K562 (cell line): ENCODE measurements at regions not wholly inside any gene's neighbourhood (a gene's known extent, or its start where the extent isn't known, plus 50 kb on each side); places are given as distances from the start of the nearest gene placed in this dataset.

ENCODE experiments used
- ATAC-seq: fragments of 200-7000 bp; cut with Tn5 transposase; 3 replicates; pipeline ENCODE4 v1.9.1; 2020; ENCODE audit warnings: moderate library complexity
- BruUV-seq: library from RNA; stranded (reverse); fragments of 400-500 nt; replicated peaks from 2 replicates; lab custom pipeline; 2021; lab: Mats Ljungman, UMichigan
- CTCF ChIA-PET: fragments of 300-600 bp; formaldehyde crosslinking; extraction: SDS; loops from one replicate; lab custom pipeline; 2021; ENCODE audit warnings: low intra/inter-chr PET ratio; lab: Yijun Ruan, JAX
- POLR2A ChIA-PET: fragments of 300-600, 350-650 bp; sonication (Branson Sonifier 250); formaldehyde crosslinking; extraction: SDS; loops from one replicate; lab custom pipeline; 2021; ENCODE audit warnings: antibody characterized with exemption, inconsistent platforms; lab: Yijun Ruan, JAX
- DNase-seq, 4 experiments: peaks; one replicate each; pipeline versions ENCODE4 v3.0.0 to v3.0.0-alpha.2; 2011 to 2018; ENCODE audit warnings: low spot score in 3 of 4, mixed read lengths in 3 of 4; ENCODE audit errors: extremely low read depth in 1 of 4
- FAIRE-seq: peaks from 2 replicates; lab custom pipeline; 2011; peaks lifted over from hg19 to GRCh38; lab: Jason Lieb, UNC
- H2AFZ ChIP-seq: 2 replicates; pipeline ENCODE4 v1.6.0; 2011; ENCODE audit warnings: low read depth, low read length, control low read depth, inconsistent platforms
- H3K27ac ChIP-seq: fragments of 200-600 bp; 3 replicates; pipeline ENCODE4 v1.8.0; 2011; ENCODE audit warnings: low read depth, mild to moderate bottlenecking, control low read depth, inconsistent platforms, low read length, moderate library complexity, mixed read lengths; ENCODE audit errors: extremely low read depth
- H3K27me3 ChIP-seq, 2 experiments: fragments of 300-600 bp in 1 of 2; 2 replicates in 1 of 2; 3 replicates in 1 of 2; pipeline versions ENCODE4 v1.6.0 to v1.8.0; 2011; ENCODE audit warnings: inconsistent platforms in 2 of 2, low read length in 2 of 2, mild to moderate bottlenecking in 1 of 2, mixed read lengths in 1 of 2, moderate library complexity in 1 of 2; ENCODE audit not compliant: control insufficient read depth in 2 of 2, insufficient read depth in 2 of 2
- H3K36me3 ChIP-seq: fragments of 300-600 bp; 3 replicates; pipeline ENCODE4 v1.8.0; 2011; ENCODE audit warnings: mild to moderate bottlenecking, low read length, inconsistent platforms; ENCODE audit not compliant: control insufficient read depth, insufficient read depth
- H3K4me1 ChIP-seq, 2 experiments: fragments of 200-600 bp in 1 of 2; replicated peaks in 1 of 2; 2 replicates in 1 of 2; 3 replicates in 1 of 2; pipeline versions ENCODE4 v1.5.1 to v1.8.0; 2011; ENCODE audit warnings: inconsistent platforms in 2 of 2, low read length in 2 of 2, mild to moderate bottlenecking in 1 of 2, mixed read lengths in 1 of 2, moderate library complexity in 1 of 2; ENCODE audit not compliant: control insufficient read depth in 2 of 2, insufficient read depth in 2 of 2
- H3K4me2 ChIP-seq: 2 replicates; pipeline ENCODE4 v1.6.1; 2011; ENCODE audit warnings: low read length, control low read depth, inconsistent platforms, mixed read lengths; ENCODE audit not compliant: insufficient read depth
- H3K4me3 ChIP-seq: fragments of 200-600 bp; sonication (generic), shearing (Covaris generic); 2 replicates; pipeline ENCODE4 v1.5.1; 2016; ENCODE audit warnings: control low read depth, inconsistent platforms
- H3K79me2 ChIP-seq: fragments of 200-600 bp; 3 replicates; pipeline ENCODE4 v1.8.0; 2011; ENCODE audit warnings: low read length, inconsistent platforms; ENCODE audit not compliant: control insufficient read depth, insufficient read depth
- H3K9ac ChIP-seq, 2 experiments: 2 replicates each; pipeline versions ENCODE4 v1.6.0 to v1.6.1; 2011; ENCODE audit warnings: low read depth in 2 of 2, low read length in 2 of 2, control low read depth in 1 of 2, inconsistent platforms in 1 of 2, mild to moderate bottlenecking in 1 of 2, mixed read lengths in 1 of 2; ENCODE audit not compliant: insufficient read depth in 1 of 2
- H3K9me1 ChIP-seq: one replicate; pipeline ENCODE4 v1.6.0; 2011; ENCODE audit warnings: inconsistent platforms, mild to moderate bottlenecking, low read length, moderate library complexity; ENCODE audit not compliant: control insufficient read depth, insufficient read depth
- H3K9me3 ChIP-seq: replicated peaks from 2 replicates; pipeline ENCODE4 v1.5.1; 2011; ENCODE audit warnings: low read depth, low read length, inconsistent platforms; ENCODE audit not compliant: control insufficient read depth, insufficient read depth
- H4K20me1 ChIP-seq: replicated peaks from 2 replicates; pipeline ENCODE4 v1.6.1; 2011; ENCODE audit warnings: low read length, inconsistent platforms, mixed read lengths; ENCODE audit not compliant: control insufficient read depth, insufficient read depth
- CBFA2T3 ChIP-seq: fragments of 450-650 bp; IDR thresholded peaks from 2 replicates; pipeline ENCODE4 v1.6.1; 2017
- CBX3 ChIP-seq, 2 experiments: IDR thresholded peaks; 1 replicate in 1 of 2; 2 replicates in 1 of 2; pipeline ENCODE4 v1.6.1; 2012; ENCODE audit warnings: inconsistent platforms in 2 of 2, low read length in 2 of 2, borderline replicate concordance in 1 of 2, control low read depth in 1 of 2
- CCNT2 ChIP-seq: IDR thresholded peaks from 2 replicates; pipeline ENCODE4 v1.6.1; 2011; ENCODE audit warnings: borderline replicate concordance, low read depth, mild to moderate bottlenecking, moderate library complexity, mixed read lengths, low read length; ENCODE audit not compliant: insufficient read length; ENCODE audit errors: extremely low read depth
- FOXP1 ChIP-seq: sonication (generic); formaldehyde crosslinking; IDR thresholded peaks from 2 replicates; pipeline ENCODE4 v1.8.0; 2022; ENCODE audit warnings: mild to moderate bottlenecking, missing genetic modification reagents
- SNIP1 ChIP-seq: fragments of 450-650 bp; IDR thresholded peaks from 2 replicates; pipeline ENCODE4 v1.7.1; 2017; ENCODE audit warnings: low read depth, mild to moderate bottlenecking
- TOE1 ChIP-seq, 2 experiments: fragments of 450-650 bp in 1 of 2; sonication (generic) in 1 of 2; formaldehyde crosslinking in 1 of 2; IDR thresholded peaks; 2 replicates each; pipeline versions ENCODE4 v1.7.1 to v1.8.0; 2016 to 2022; ENCODE audit warnings: borderline replicate concordance in 2 of 2, mild to moderate bottlenecking in 2 of 2, antibody characterized with exemption in 1 of 2, inconsistent platforms in 1 of 2, low read depth in 1 of 2, missing genetic modification reagents in 1 of 2, moderate library complexity in 1 of 2
- ZNF224 ChIP-seq: sonication (generic); formaldehyde crosslinking; IDR thresholded peaks from 2 replicates; pipeline ENCODE4 v1.8.0; 2022; ENCODE audit warnings: mild to moderate bottlenecking, missing genetic modification reagents
- ZNF41 ChIP-seq: fragments of 250-450 bp; sonication (Bioruptor Pico); conservative IDR thresholded peaks from 2 replicates; pipeline ENCODE4 v1.4.0; 2020; ENCODE audit warnings: mild to moderate bottlenecking
- ZNF79 ChIP-seq: fragments of 250-450 bp; sonication (Bioruptor Pico); IDR thresholded peaks from 2 replicates; pipeline ENCODE4 v1.4.0; 2020; ENCODE audit warnings: low read depth, mild to moderate bottlenecking, moderate library complexity
- WGBS: fragments of 100-300 bp; shearing (Covaris generic); methylation state at CpG from one replicate; pipeline ENCODE4 v1.1.6; 2016; ENCODE audit warnings: low coverage, mixed read lengths; ENCODE audit not compliant: insufficient coverage; ENCODE audit errors: missing lambda C conversion rate; 5-methylcytosine and 5-hydroxymethylcytosine counted together
- in situ Hi-C: fragments of 300-500 bp; cut with MboI; formaldehyde crosslinking; loops from 4 replicates; pipeline ENCODE4 v1.15.0; 2018; ENCODE audit warnings: inconsistent platforms, mixed read lengths
- intact Hi-C: fragments of 100-400 bp; cut with micrococcal nuclease; formaldehyde crosslinking; loops from 2 replicates; pipeline ENCODE4 v1.14.2; 2022
- TF ChIP-seq, protein P1 (sequence below): sonication (generic); formaldehyde crosslinking; IDR thresholded peaks from 2 replicates; pipeline ENCODE4 v1.4.0; 2020; ENCODE audit warnings: mild to moderate bottlenecking, missing genetic modification reagents

DNA sequence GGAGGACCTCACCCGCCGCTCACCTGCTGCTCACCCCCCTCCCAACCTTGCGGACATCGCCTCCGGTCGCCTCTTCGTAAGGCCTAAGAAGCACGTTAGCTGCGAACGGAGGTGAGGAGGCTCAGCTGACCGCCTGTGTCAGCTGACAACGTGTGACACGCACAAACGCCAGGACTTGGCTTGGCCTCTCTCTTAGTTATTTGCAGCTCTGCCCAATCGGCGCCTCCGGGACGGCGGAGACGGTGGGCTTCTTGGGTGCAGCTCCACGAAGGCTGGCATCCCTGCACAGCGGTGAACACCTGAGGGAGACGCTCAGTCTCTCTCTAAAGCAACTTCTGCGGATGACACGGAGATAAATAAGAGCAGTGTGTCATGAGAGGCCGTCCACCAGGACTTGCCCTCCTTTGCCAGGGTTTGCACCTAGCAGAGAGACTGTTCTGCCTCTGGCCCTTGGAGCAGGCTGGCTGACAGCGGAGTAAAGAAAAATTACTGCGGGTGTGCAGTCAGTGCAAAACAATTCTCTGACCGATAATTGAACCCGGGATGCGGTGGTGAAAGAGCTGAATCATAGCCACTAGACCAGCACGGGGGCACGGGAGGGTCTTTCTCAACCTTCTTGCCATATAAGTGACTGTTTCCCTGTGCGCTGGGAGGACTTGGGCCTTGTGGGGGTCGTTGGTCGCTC is 318.9 kb downstream of the FAM72C start:
- TF ChIP-seq CCNT2 (no peak), CBFA2T3 (no peak), ZNF79 (no peak), FOXP1 (CRISPR knock-in tag) (no peak), SNIP1 (no peak), ZNF224 (CRISPR knock-in tag) (no peak), CBX3 (IDR thresholded peaks at IDR 0.05; ENCODE audit: borderline replicate concordance in 1 of 2, low read length in 2 of 2) (no peak), ZNF41 (CRISPR knock-in tag) (no peak), TOE1 (IDR thresholded peaks at IDR 0.05; ENCODE audit: borderline replicate concordance) (no peak), TOE1 (CRISPR knock-in tag; IDR thresholded peaks at IDR 0.05; ENCODE audit: borderline replicate concordance, low read depth) (no peak)
- TF ChIP-seq, protein P1, sequence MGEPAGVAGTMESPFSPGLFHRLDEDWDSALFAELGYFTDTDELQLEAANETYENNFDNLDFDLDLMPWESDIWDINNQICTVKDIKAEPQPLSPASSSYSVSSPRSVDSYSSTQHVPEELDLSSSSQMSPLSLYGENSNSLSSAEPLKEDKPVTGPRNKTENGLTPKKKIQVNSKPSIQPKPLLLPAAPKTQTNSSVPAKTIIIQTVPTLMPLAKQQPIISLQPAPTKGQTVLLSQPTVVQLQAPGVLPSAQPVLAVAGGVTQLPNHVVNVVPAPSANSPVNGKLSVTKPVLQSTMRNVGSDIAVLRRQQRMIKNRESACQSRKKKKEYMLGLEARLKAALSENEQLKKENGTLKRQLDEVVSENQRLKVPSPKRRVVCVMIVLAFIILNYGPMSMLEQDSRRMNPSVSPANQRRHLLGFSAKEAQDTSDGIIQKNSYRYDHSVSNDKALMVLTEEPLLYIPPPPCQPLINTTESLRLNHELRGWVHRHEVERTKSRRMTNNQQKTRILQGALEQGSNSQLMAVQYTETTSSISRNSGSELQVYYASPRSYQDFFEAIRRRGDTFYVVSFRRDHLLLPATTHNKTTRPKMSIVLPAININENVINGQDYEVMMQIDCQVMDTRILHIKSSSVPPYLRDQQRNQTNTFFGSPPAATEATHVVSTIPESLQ (CRISPR knock-in tag) = no peak
- TF ChIP-seq, all 486 proteins: peak for 0
- POLR2A ChIA-PET = no interaction called here
- H3K9ac ChIP-seq = no peak overlapping the region
- intact Hi-C loops = no loop called here
- H3K79me2 ChIP-seq = no peaks in the 10 kb centered on the region
- FAIRE-seq = no peak
- no peak for DNase-seq
- in situ Hi-C loops = no loop called here
- H3K27ac ChIP-seq = no peak overlapping the region
- H3K36me3 ChIP-seq = no peaks in the 10 kb centered on the region
- H3K9me1 ChIP-seq = no peaks in the 10 kb centered on the region
- no peaks in the 10 kb centered on the region for H4K20me1 ChIP-seq
- CTCF ChIA-PET = no interaction called here
- H3K4me2 ChIP-seq = no peak overlapping the region
- peaks cover 20 to 49% of the 10 kb centered on the region in 2 experiments; a peak in 4 of 5 replicates for H3K27me3 ChIP-seq
- H3K4me3 ChIP-seq = no peak overlapping the region
- 4% methylated on average over 29 of the region's 36 CpGs for WGBS
- BruUV-seq = no TSS peak
- ATAC-seq = no peak
- H3K4me1 ChIP-seq = peaks cover 0 to 3% of the 10 kb centered on the region in 2 experiments; a peak in 1 of 5 replicates
- no peak overlapping the region for H2AFZ ChIP-seq
- H3K9me3 ChIP-seq = no peaks in the 10 kb centered on the region
